Vagina (tissue), 2 donors: ENCODE measurements at regions not wholly inside any gene's neighbourhood (a gene's known extent, or its start where the extent isn't known, plus 50 kb on each side); places are given as distances from the start of the nearest gene placed in this dataset.
"Not testable (repeated sequence)": the region's sequence is repeated elsewhere in the genome, so short reads cannot be mapped to it uniquely, and the experiment has no call there.

Source experiments
- DNase-seq, 2 donors: peaks; one replicate each; pipeline ENCODE4 v3.0.0-alpha.2; 2017; ENCODE audit errors: extremely low spot score in 2 of 2
- H3K27ac ChIP-seq: fragments of 200-600 bp; sonication (generic); one replicate; pipeline ENCODE4 v1.5.1; 2019
- H3K27me3 ChIP-seq: fragments of 200-600 bp; sonication (generic); one replicate; pipeline ENCODE4 v1.5.1; 2019
- H3K36me3 ChIP-seq, 2 donors: fragments of 200-600 bp; sonication (generic); one replicate each; pipeline ENCODE4 v1.5.1; 2017 to 2019
- H3K4me1 ChIP-seq: fragments of 200-600 bp; sonication (generic); one replicate; pipeline ENCODE4 v1.5.1; 2019
- H3K4me3 ChIP-seq, 2 donors: fragments of 200-600 bp; sonication (generic); 1 replicate in 1 of 2; 2 replicates in 1 of 2; pipeline ENCODE4 v1.5.1; 2016 to 2019
- H3K9me3 ChIP-seq: fragments of 200-600 bp; sonication (generic); one replicate; pipeline ENCODE4 v1.5.1; 2019
- POLR2A ChIP-seq, 2 donors: fragments of 450-650 bp; IDR thresholded peaks; one replicate each; pipeline ENCODE4 v1.6.1; 2017; ENCODE audit warnings: antibody characterized with exemption in 2 of 2, mild to moderate bottlenecking in 2 of 2, moderate library complexity in 2 of 2
- POLR2AphosphoS5 ChIP-seq, 2 donors: sonication (generic); formaldehyde crosslinking; IDR thresholded peaks; one replicate each; pipeline ENCODE4 v1.9.0; 2017; ENCODE audit warnings: antibody characterized with exemption in 2 of 2, mild to moderate bottlenecking in 2 of 2, low read depth in 1 of 2; ENCODE audit not compliant: insufficient read depth in 1 of 2
- intact Hi-C: fragments of 100-400 bp; cut with DNase I; formaldehyde crosslinking; loops from one replicate; pipeline ENCODE4 v1.15.1; 2023
- TF ChIP-seq, protein P1 (sequence below), 3 experiments: fragments of 450-650 bp in 2 of 3; fragments of 200-600 bp in 1 of 3; sonication (generic) in 1 of 3; IDR thresholded peaks; one replicate each; pipeline ENCODE4 v1.5.1; 2017 to 2019; ENCODE audit warnings: antibody characterized with exemption in 3 of 3, mild to moderate bottlenecking in 2 of 3, moderate library complexity in 2 of 3

DNA sequence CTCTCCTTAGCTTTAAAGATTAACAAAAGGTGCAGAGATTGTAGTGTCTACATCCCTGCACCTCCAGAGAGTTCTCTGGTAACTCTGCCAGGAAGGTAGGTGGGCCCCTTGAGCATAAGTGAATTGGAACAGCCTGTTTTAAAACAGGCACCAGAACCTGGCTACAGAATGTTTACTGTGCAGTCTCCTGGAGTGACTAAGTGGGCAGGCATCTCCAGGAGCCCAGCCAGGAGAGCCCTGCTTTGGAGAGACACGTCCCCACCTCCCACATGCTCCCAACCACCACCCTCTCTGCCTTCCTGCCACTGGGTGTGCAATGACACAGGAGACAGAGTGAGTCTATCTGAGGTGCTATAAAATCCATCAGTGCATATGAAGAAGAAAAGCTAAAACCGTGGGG lies 110.3 kb upstream of the EYA4 start:
- intact Hi-C loops: no loop called here
- no peaks in the 10 kb centered on the region for H3K4me1 ChIP-seq
- no peak overlapping the region for H3K4me3 ChIP-seq
- no peak overlapping the region for H3K27ac ChIP-seq
- H3K9me3 ChIP-seq: no peaks in the 10 kb centered on the region
- no peaks in the 10 kb centered on the region for H3K36me3 ChIP-seq
- TF ChIP-seq, protein P1, sequence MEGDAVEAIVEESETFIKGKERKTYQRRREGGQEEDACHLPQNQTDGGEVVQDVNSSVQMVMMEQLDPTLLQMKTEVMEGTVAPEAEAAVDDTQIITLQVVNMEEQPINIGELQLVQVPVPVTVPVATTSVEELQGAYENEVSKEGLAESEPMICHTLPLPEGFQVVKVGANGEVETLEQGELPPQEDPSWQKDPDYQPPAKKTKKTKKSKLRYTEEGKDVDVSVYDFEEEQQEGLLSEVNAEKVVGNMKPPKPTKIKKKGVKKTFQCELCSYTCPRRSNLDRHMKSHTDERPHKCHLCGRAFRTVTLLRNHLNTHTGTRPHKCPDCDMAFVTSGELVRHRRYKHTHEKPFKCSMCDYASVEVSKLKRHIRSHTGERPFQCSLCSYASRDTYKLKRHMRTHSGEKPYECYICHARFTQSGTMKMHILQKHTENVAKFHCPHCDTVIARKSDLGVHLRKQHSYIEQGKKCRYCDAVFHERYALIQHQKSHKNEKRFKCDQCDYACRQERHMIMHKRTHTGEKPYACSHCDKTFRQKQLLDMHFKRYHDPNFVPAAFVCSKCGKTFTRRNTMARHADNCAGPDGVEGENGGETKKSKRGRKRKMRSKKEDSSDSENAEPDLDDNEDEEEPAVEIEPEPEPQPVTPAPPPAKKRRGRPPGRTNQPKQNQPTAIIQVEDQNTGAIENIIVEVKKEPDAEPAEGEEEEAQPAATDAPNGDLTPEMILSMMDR (IDR thresholded peaks at IDR 0.05): no peak
- TF ChIP-seq POLR2A (IDR thresholded peaks at IDR 0.05): no peak
- TF ChIP-seq POLR2AphosphoS5 (IDR thresholded peaks at IDR 0.05; ENCODE audit: insufficient read depth in 1 of 2, low read depth in 1 of 2): no peak
- no peak for DNase-seq
- no peaks in the 10 kb centered on the region for H3K27me3 ChIP-seq

- no peak overlapping the region for H3K4me3 ChIP-seq
- TF ChIP-seq POLR2AphosphoS5 (IDR thresholded peaks at IDR 0.05; ENCODE audit: insufficient read depth in 1 of 2, low read depth in 1 of 2) (no peak), POLR2A (IDR thresholded peaks at IDR 0.05) (no peak)
- TF ChIP-seq, protein P1 (IDR thresholded peaks at IDR 0.05): no peak
- no peak overlapping the region for H3K27ac ChIP-seq
Measured at GRCh38 chr6:133131621-133132465, 109.3 kb upstream of the EYA4 start.

GRCh38 chr6:133132466-133132971 lies 108.6 kb upstream of the EYA4 start:
- no peak for DNase-seq
- Histone ChIP-seq H3K36me3 (no peaks in the 10 kb centered on the region), H3K9me3 (no peaks in the 10 kb centered on the region), H3K27me3 (no peaks in the 10 kb centered on the region), H3K4me1 (no peaks in the 10 kb centered on the region), H3K4me3 (no peak overlapping the region), H3K27ac (no peak overlapping the region)
- intact Hi-C loops: no loop called here
- TF ChIP-seq POLR2AphosphoS5 (IDR thresholded peaks at IDR 0.05; ENCODE audit: insufficient read depth in 1 of 2, low read depth in 1 of 2) (no peak), POLR2A (IDR thresholded peaks at IDR 0.05) (no peak)

More at GRCh38 chr6:133131621-133132465, 109.3 kb upstream of the EYA4 start:
- Histone ChIP-seq H3K27me3 (no peaks in the 10 kb centered on the region), H3K4me1 (no peaks in the 10 kb centered on the region), H3K9me3 (no peaks in the 10 kb centered on the region), H3K36me3 (no peaks in the 10 kb centered on the region)
- DNase-seq: no peak
- intact Hi-C loops: no loop called here

- no peak overlapping the region for H3K27ac ChIP-seq
- TF ChIP-seq POLR2AphosphoS5 (IDR thresholded peaks at IDR 0.05; ENCODE audit: insufficient read depth in 1 of 2, low read depth in 1 of 2) (no peak), POLR2A (IDR thresholded peaks at IDR 0.05) (no peak)
- TF ChIP-seq, protein P1 (IDR thresholded peaks at IDR 0.05): no peak
- no peaks in the 10 kb centered on the region for H3K27me3 ChIP-seq
- H3K4me1 ChIP-seq: no peaks in the 10 kb centered on the region
- H3K9me3 ChIP-seq: no peaks in the 10 kb centered on the region
- H3K36me3 ChIP-seq: no peaks in the 10 kb centered on the region
- DNase-seq: no peak
- no peak overlapping the region for H3K4me3 ChIP-seq
- intact Hi-C loops: no loop called here
Measured at GRCh38 chr6:133136177-133136880, 104.8 kb upstream of the EYA4 start.

- H3K27me3 ChIP-seq, H3K36me3 ChIP-seq, H3K4me1 ChIP-seq, H3K4me3 ChIP-seq, DNase-seq, intact Hi-C loops, H3K9me3 ChIP-seq, H3K27ac ChIP-seq: not testable (repeated sequence)
Measured at GRCh38 chr6:133147470-133148184, 93.5 kb upstream of the EYA4 start.
